ENCODE measurements at regions not wholly inside any gene's neighbourhood (a gene's known extent, or its start where the extent isn't known, plus 50 kb on each side); places are given as distances from the start of the nearest gene placed in this dataset.

DNA sequence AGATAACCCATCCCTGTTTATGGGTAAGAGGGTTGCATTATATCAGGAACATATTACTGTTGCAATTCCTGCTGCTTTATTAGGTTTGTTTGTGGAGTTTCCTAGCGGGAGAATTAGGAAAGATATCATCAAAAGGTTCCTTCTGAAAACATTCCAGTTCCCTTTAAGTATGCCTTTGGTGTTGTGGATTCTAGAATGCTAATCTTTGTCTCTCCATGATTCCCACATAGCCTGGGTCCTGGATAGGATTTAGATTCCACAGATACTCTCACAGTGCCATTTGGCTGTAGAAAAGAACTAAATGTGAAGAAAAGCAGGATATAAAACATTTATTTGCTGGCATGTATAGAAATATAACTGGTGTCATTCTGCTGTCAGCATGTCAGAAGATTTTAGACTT lies 338.7 kb downstream of the PCDH18 start:
- TF ChIP-seq ELF1 (IDR thresholded peaks at IDR 0.05; ENCODE audit: borderline replicate concordance, low read depth), result no peak
- TF ChIP-seq, protein P1, sequence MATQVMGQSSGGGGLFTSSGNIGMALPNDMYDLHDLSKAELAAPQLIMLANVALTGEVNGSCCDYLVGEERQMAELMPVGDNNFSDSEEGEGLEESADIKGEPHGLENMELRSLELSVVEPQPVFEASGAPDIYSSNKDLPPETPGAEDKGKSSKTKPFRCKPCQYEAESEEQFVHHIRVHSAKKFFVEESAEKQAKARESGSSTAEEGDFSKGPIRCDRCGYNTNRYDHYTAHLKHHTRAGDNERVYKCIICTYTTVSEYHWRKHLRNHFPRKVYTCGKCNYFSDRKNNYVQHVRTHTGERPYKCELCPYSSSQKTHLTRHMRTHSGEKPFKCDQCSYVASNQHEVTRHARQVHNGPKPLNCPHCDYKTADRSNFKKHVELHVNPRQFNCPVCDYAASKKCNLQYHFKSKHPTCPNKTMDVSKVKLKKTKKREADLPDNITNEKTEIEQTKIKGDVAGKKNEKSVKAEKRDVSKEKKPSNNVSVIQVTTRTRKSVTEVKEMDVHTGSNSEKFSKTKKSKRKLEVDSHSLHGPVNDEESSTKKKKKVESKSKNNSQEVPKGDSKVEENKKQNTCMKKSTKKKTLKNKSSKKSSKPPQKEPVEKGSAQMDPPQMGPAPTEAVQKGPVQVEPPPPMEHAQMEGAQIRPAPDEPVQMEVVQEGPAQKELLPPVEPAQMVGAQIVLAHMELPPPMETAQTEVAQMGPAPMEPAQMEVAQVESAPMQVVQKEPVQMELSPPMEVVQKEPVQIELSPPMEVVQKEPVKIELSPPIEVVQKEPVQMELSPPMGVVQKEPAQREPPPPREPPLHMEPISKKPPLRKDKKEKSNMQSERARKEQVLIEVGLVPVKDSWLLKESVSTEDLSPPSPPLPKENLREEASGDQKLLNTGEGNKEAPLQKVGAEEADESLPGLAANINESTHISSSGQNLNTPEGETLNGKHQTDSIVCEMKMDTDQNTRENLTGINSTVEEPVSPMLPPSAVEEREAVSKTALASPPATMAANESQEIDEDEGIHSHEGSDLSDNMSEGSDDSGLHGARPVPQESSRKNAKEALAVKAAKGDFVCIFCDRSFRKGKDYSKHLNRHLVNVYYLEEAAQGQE (IDR thresholded peaks at IDR 0.05; ENCODE audit: low read depth), result no peak
- no peak for TF ChIP-seq POLR2AphosphoS5 (IDR thresholded peaks at IDR 0.05; ENCODE audit: low read depth, low read length)
- TF ChIP-seq, protein P2, sequence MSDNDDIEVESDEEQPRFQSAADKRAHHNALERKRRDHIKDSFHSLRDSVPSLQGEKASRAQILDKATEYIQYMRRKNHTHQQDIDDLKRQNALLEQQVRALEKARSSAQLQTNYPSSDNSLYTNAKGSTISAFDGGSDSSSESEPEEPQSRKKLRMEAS (IDR thresholded peaks at IDR 0.05), result no peak
- TF ChIP-seq YY1 (IDR thresholded peaks at IDR 0.05; ENCODE audit: extremely low read depth, insufficient replicate concordance, low read depth, low read length), result no peak
- TF ChIP-seq POLR2A (IDR thresholded peaks at IDR 0.05; ENCODE audit: borderline replicate concordance, extremely low read depth, insufficient read depth, insufficient read length), result no peak
- TF ChIP-seq, protein P3, sequence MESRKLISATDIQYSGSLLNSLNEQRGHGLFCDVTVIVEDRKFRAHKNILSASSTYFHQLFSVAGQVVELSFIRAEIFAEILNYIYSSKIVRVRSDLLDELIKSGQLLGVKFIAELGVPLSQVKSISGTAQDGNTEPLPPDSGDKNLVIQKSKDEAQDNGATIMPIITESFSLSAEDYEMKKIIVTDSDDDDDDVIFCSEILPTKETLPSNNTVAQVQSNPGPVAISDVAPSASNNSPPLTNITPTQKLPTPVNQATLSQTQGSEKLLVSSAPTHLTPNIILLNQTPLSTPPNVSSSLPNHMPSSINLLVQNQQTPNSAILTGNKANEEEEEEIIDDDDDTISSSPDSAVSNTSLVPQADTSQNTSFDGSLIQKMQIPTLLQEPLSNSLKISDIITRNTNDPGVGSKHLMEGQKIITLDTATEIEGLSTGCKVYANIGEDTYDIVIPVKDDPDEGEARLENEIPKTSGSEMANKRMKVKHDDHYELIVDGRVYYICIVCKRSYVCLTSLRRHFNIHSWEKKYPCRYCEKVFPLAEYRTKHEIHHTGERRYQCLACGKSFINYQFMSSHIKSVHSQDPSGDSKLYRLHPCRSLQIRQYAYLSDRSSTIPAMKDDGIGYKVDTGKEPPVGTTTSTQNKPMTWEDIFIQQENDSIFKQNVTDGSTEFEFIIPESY (IDR thresholded peaks at IDR 0.05; ENCODE audit: extremely low read depth, insufficient replicate concordance, low read length), result no peak
- CTCF ChIA-PET, result no interaction called here
- intact Hi-C loops (cut with micrococcal nuclease), result no loop called here
- no peak overlapping the region for H2AFZ ChIP-seq (ENCODE audit: low read depth, low read length, poor library complexity, severe bottlenecking)
- H3K4me2 ChIP-seq (ENCODE audit: low read length), result no peak overlapping the region
- H4K20me1 ChIP-seq (ENCODE audit: insufficient read depth), result no peaks in the 10 kb centered on the region
- no peak overlapping the region for H3K4me3 ChIP-seq (replicated peaks in 1 of 2; ENCODE audit: low read depth in 1 of 2, low read length in 2 of 2)
- no peaks in the 10 kb centered on the region for H3K36me3 ChIP-seq (ENCODE audit: control insufficient read depth in 1 of 2, insufficient read depth in 2 of 2, low read length in 2 of 2)
- H3K9me2 ChIP-seq (ENCODE audit: insufficient read depth), result no peaks in the 10 kb centered on the region
- DNase-seq (ENCODE audit: low read depth, low spot score) (no peak), ATAC-seq (no peak)
- BruUV-seq (replicated peaks), result no TSS peak
- no peaks in the 10 kb centered on the region for H3K27me3 ChIP-seq (ENCODE audit: insufficient read depth, low read length)
- H3K79me2 ChIP-seq (ENCODE audit: insufficient read depth, low read length), result no peaks in the 10 kb centered on the region
- H3K4me1 ChIP-seq (ENCODE audit: control insufficient read depth in 1 of 2, insufficient read depth in 2 of 2, low read length in 2 of 2), result no peaks in the 10 kb centered on the region
- POLR2A ChIA-PET, result no interaction called here
- H3K9ac ChIP-seq (ENCODE audit: low read length), result no peak overlapping the region
- RAD21 ChIA-PET (ENCODE audit: low non-redundant PET in 1 of 2, low total read pairs in 2 of 2, uncharacterized antibody in 2 of 2, unreplicated experiment in 2 of 2), result no interaction called here
- no peaks in the 10 kb centered on the region for H3K9me3 ChIP-seq (ENCODE audit: control insufficient read depth in 1 of 2, insufficient read depth in 1 of 2, low read depth in 1 of 2, low read length in 2 of 2)
- no peak overlapping the region for H3K27ac ChIP-seq (ENCODE audit: low read depth, low read length)

Data from HCT116 (cell line).